Smooth muscle cell (in vitro differentiated cells): ENCODE measurements at regions not wholly inside any gene's neighbourhood (a gene's known extent, or its start where the extent isn't known, plus 50 kb on each side); places are given as distances from the start of the nearest gene placed in this dataset.

Experiments used
- DNase-seq: peaks from one replicate; lab custom pipeline; 2025; ENCODE audit not compliant: unreplicated experiment; lab: John Stamatoyannopoulos, UW
- H2AFZ ChIP-seq: fragments of 200-600 bp; sonication (generic); 2 replicates; pipeline ENCODE4 v1.6.0; 2016; ENCODE audit warnings: antibody characterized with exemption, low read depth, mild to moderate bottlenecking
- H3F3A ChIP-seq: fragments of 200-600 bp; sonication (generic); 2 replicates; pipeline ENCODE4 v1.6.0; 2017; ENCODE audit warnings: antibody characterized with exemption, low read depth
- H3K27ac ChIP-seq: fragments of 200-600 bp; sonication (generic); 2 replicates; pipeline ENCODE4 v1.5.1; 2016; ENCODE audit warnings: low read depth, mild to moderate bottlenecking
- H3K27me3 ChIP-seq: fragments of 200-600 bp; sonication (generic); 2 replicates; pipeline ENCODE4 v1.6.1; 2016; ENCODE audit warnings: low read depth, mild to moderate bottlenecking
- H3K36me3 ChIP-seq: fragments of 200-600 bp; sonication (generic); 2 replicates; pipeline ENCODE4 v1.5.1; 2016; ENCODE audit warnings: low read depth
- H3K4me1 ChIP-seq: fragments of 200-600 bp; sonication (generic); 2 replicates; pipeline ENCODE4 v1.5.1; 2016; ENCODE audit warnings: low read depth
- H3K4me2 ChIP-seq: fragments of 200-600 bp; sonication (generic); 2 replicates; pipeline ENCODE4 v1.6.0; 2016; ENCODE audit warnings: mild to moderate bottlenecking
- H3K4me3 ChIP-seq: fragments of 200-600 bp; sonication (generic); 2 replicates; pipeline ENCODE4 v1.5.1; 2016; ENCODE audit warnings: mild to moderate bottlenecking
- H3K79me2 ChIP-seq: fragments of 200-600 bp; sonication (generic); 2 replicates; pipeline ENCODE4 v1.6.0; 2016; ENCODE audit warnings: low read depth, mild to moderate bottlenecking
- H3K9ac ChIP-seq: fragments of 200-600 bp; sonication (generic); 2 replicates; pipeline ENCODE4 v1.6.0; 2016; ENCODE audit warnings: low read depth
- H3K9me3 ChIP-seq: fragments of 200-600 bp; sonication (generic); replicated peaks from 2 replicates; pipeline ENCODE4 v1.5.1; 2016; ENCODE audit warnings: low read depth
- H4K20me1 ChIP-seq: fragments of 200-600 bp; sonication (generic); 2 replicates; pipeline ENCODE4 v1.6.0; 2016; ENCODE audit warnings: low read depth
- CTCF ChIP-seq: fragments of 200-600 bp; sonication (generic); IDR thresholded peaks from 2 replicates; pipeline ENCODE4 v1.5.1; 2017; ENCODE audit warnings: borderline replicate concordance, mild to moderate bottlenecking, antibody characterized with exemption; ENCODE audit not compliant: insufficient read depth, poor library complexity, severe bottlenecking
- WGBS: methylation state at CpG from one replicate; pipeline ENCODE4 v1.1.7; 2016; ENCODE audit warnings: low lambda C conversion rate; 5-methylcytosine and 5-hydroxymethylcytosine counted together

GRCh38 chr18:78393086-78393862 lies 586.3 kb upstream of the SALL3 start:
- H4K20me1 ChIP-seq = no peaks in the 10 kb centered on the region
- H3K36me3 ChIP-seq = no peaks in the 10 kb centered on the region
- 84% methylated on average over 14 of the region's 14 CpGs for WGBS
- H3K4me3 ChIP-seq = no peak overlapping the region
- H3K9me3 ChIP-seq = no peaks in the 10 kb centered on the region
- no peak overlapping the region for H3K27ac ChIP-seq
- no peaks in the 10 kb centered on the region for H3K4me1 ChIP-seq
- no peak for DNase-seq
- no peak for TF ChIP-seq CTCF
- no peak overlapping the region for H3K9ac ChIP-seq
- H3K79me2 ChIP-seq = no peaks in the 10 kb centered on the region
- no peaks in the 10 kb centered on the region for H3F3A ChIP-seq
- H3K27me3 ChIP-seq = no peaks in the 10 kb centered on the region
- no peak overlapping the region for H3K4me2 ChIP-seq
- H2AFZ ChIP-seq = no peak overlapping the region

DNA sequence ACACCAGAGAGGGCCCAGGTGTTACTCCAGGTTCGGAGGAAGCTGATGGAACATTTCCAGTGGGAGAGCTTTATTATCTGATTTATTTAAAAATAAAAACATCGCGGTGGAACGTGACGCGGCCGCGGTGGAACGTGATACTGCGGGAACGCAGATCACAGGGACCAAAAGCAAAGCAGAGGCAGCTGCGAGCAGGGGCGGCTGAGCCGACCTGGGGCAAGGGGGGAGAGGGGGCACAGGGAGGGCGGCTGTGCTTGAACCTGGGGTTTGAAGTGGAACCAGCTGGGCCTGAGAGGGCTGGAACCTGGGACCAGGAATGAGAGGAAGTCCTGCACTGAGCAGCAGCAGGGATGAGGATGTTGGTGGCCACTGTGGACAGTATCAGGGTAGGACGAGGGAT lies 583.5 kb upstream of the SALL3 start:
- H3K9ac ChIP-seq = no peak overlapping the region
- no peaks in the 10 kb centered on the region for H3K79me2 ChIP-seq
- no peaks in the 10 kb centered on the region for H3K27me3 ChIP-seq
- H3K4me1 ChIP-seq = no peaks in the 10 kb centered on the region
- TF ChIP-seq CTCF = no peak
- no peak for DNase-seq
- H2AFZ ChIP-seq = no peak overlapping the region
- no peaks in the 10 kb centered on the region for H3K36me3 ChIP-seq
- H3F3A ChIP-seq = no peaks in the 10 kb centered on the region
- H4K20me1 ChIP-seq = no peaks in the 10 kb centered on the region
- no peak overlapping the region for H3K27ac ChIP-seq
- no peak overlapping the region for H3K4me3 ChIP-seq
- H3K9me3 ChIP-seq = no peaks in the 10 kb centered on the region
- H3K4me2 ChIP-seq = no peak overlapping the region
- 95% methylated on average over 15 of the region's 16 CpGs for WGBS

DNA sequence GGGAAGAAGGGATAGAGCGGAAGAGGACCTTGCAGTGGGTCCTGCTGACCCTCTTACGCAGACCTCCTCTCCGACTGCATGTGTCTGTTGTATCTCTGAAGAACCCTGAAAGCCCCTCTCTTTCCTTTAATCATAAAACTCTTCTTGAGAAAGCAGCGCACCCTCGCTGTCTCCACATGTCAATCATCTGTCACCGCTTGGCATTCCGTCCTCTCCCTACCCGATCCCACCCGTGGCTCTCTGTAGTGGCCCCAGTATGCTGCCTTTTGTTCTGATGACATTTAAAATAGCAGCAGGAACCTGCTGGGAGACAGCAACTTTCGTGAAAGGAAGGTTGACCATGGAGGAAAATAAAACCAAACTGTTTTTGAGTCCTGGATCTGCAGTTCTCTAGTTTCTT lies 582.9 kb upstream of the SALL3 start:
- no peak for DNase-seq
- Histone ChIP-seq H3K36me3 (no peaks in the 10 kb centered on the region), H3K4me1 (no peaks in the 10 kb centered on the region), H3K9me3 (no peaks in the 10 kb centered on the region), H3F3A (no peaks in the 10 kb centered on the region), H3K79me2 (no peaks in the 10 kb centered on the region), H3K4me3 (no peak overlapping the region), H3K27ac (no peak overlapping the region), H4K20me1 (no peaks in the 10 kb centered on the region), H2AFZ (no peak overlapping the region), H3K4me2 (no peak overlapping the region), H3K27me3 (no peaks in the 10 kb centered on the region), H3K9ac (no peak overlapping the region)
- WGBS = 92% methylated on average over 10 of the region's 10 CpGs
- TF ChIP-seq CTCF = no peak

DNA sequence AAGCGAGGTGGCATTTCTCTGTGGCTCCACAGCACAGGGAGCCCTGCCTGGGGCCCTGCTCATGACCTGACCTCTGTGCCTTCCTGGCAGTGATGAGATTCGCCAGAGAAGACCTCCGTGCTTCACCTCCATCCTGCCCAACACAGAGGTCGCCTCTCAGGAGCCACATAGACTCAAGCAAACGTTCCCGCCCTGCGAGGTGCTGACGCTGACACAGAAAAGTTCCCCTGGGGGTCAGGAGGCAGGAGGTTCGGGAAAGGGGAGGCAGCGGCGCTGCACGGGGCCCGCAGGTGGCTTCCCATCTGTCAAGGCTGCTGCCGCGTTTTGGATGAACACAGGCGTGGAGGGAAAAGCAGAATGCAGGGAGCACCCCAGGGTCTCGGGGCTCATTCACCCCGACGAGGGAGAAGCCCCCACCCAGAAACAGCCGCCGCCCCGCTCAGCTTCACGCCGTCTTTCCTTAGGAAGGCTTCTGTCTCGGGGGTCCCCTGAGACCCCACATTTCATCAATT lies 579.6 kb upstream of the SALL3 start:
- TF ChIP-seq CTCF = no peak
- DNase-seq = no peak
- H3K9me3 ChIP-seq = no peaks in the 10 kb centered on the region
- H3K27ac ChIP-seq = no peak overlapping the region
- no peaks in the 10 kb centered on the region for H3K4me1 ChIP-seq
- 87% methylated on average over 24 of the region's 25 CpGs for WGBS
- no peak overlapping the region for H2AFZ ChIP-seq
- no peaks in the 10 kb centered on the region for H3K27me3 ChIP-seq
- H3K9ac ChIP-seq = no peak overlapping the region
- H3K4me3 ChIP-seq = no peak overlapping the region
- no peaks in the 10 kb centered on the region for H3K36me3 ChIP-seq
- no peaks in the 10 kb centered on the region for H3K79me2 ChIP-seq
- no peaks in the 10 kb centered on the region for H4K20me1 ChIP-seq
- H3F3A ChIP-seq = no peaks in the 10 kb centered on the region
- no peak overlapping the region for H3K4me2 ChIP-seq
